ENCODE measurements at regions not wholly inside any gene's neighbourhood (a gene's known extent, or its start where the extent isn't known, plus 50 kb on each side); places are given as distances from the start of the nearest gene placed in this dataset.

DNA sequence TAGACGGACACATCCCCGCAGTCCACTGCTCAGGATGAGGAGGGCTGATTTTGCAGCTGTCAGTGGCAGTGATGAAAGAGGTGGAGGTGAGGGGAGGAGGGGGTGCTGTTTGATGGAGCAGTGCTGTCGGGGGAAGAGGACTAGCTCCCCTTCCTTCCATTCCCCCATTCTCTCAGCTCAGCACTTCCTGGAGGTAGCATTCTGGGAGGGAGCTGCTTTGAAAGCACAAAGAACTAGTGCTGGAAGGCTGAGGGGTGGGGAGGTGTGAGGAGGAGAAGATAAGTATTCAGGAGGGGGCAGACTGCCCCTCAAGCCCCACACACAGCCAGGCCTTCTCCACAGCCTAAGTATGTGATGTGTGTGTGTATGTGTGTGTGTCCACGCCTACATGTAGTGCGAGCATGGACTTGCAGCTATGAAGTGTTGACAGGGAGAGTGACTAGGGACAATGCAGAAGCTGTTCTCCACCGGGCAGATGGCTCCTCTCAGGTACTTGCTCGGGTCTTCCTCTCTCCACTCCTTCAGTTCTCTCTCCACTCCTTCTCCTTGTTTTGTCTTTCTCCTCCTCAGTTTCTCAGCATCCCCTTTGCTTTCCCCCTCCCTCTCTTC lies 65.5 kb upstream of the HSPA9 start:
- DNase-seq (ENCODE audit: low read depth, low spot score), result no peak
- H3K4me3 ChIP-seq (ENCODE audit: low read depth, low read length), result no peak overlapping the region
- TF ChIP-seq, protein P1, sequence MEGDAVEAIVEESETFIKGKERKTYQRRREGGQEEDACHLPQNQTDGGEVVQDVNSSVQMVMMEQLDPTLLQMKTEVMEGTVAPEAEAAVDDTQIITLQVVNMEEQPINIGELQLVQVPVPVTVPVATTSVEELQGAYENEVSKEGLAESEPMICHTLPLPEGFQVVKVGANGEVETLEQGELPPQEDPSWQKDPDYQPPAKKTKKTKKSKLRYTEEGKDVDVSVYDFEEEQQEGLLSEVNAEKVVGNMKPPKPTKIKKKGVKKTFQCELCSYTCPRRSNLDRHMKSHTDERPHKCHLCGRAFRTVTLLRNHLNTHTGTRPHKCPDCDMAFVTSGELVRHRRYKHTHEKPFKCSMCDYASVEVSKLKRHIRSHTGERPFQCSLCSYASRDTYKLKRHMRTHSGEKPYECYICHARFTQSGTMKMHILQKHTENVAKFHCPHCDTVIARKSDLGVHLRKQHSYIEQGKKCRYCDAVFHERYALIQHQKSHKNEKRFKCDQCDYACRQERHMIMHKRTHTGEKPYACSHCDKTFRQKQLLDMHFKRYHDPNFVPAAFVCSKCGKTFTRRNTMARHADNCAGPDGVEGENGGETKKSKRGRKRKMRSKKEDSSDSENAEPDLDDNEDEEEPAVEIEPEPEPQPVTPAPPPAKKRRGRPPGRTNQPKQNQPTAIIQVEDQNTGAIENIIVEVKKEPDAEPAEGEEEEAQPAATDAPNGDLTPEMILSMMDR (IDR thresholded peaks at IDR 0.05; ENCODE audit: insufficient read depth, low read length, missing control alignments), result no peak
- ChIA-PET CTCF (interaction anchor here (1.0 to 9.2 kb wide), 17 partner anchors 9 to 631 kb away, joined by 3 to 72 read pairs (median 5); no protein-coding TSS in a partner anchor), POLR2A (no interaction called here)

DNA sequence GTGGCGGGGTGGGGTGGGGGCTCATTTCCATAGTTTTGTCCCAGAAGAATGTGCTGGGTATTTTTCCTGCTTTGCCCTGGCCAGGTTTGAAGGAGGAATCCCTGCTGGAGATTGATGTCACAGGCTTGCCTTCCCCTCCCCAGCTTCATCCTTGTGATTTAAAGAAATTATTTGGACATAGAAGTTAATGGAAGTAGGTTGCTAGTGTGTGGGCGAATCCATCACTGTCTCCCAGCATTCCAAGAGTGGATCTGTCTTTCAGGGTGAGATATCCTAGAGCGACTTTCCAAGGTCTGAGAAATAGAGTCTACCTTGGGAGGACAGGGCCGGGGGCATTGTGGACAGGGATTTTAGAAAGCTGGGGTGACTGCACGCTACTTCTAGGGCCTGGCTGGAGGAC lies 64.9 kb upstream of the HSPA9 start:
- ChIA-PET POLR2A (no interaction called here), CTCF (interaction anchor here (1.2 to 9.2 kb wide), 8 partner anchors 10 to 501 kb away, joined by 3 to 72 read pairs (median 8); no protein-coding TSS in a partner anchor)
- no peak overlapping the region for H3K4me3 ChIP-seq (ENCODE audit: low read depth, low read length)
- TF ChIP-seq, protein P1 (IDR thresholded peaks at IDR 0.05; ENCODE audit: insufficient read depth, low read length, missing control alignments), result no peak
- no peak for DNase-seq (ENCODE audit: low read depth, low spot score)

DNA sequence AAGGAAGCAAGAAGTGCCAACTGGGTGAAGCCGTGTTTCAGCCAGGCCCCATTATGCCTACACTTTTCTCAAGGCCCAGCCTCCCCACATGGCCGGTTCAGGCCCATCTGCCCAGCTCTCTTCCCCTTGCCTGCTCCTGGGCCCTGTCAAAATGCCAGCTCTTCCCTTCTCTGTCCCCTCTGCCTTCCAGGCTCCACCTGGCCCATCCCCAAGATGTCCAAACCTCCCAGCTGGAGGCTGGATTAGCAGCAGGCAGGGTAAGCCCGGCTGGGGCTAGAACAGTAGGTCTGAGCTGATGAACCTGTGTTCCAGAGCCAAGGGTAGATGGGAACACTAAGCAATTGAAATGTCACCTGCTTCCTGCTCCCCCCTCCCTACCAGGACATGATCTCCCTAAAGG lies 64.1 kb upstream of the HSPA9 start:
- CTCF ChIA-PET, result interaction anchor here (2.8 to 9.2 kb wide), 3 partner anchors 11 to 150 kb away, joined by 8 to 72 read pairs (median 8); no protein-coding TSS in a partner anchor
- no peak overlapping the region for H3K4me3 ChIP-seq (ENCODE audit: low read depth, low read length)
- DNase-seq (ENCODE audit: low read depth, low spot score), result no peak
- TF ChIP-seq, protein P1 (IDR thresholded peaks at IDR 0.05; ENCODE audit: insufficient read depth, low read length, missing control alignments), result no peak
- POLR2A ChIA-PET, result no interaction called here

DNA sequence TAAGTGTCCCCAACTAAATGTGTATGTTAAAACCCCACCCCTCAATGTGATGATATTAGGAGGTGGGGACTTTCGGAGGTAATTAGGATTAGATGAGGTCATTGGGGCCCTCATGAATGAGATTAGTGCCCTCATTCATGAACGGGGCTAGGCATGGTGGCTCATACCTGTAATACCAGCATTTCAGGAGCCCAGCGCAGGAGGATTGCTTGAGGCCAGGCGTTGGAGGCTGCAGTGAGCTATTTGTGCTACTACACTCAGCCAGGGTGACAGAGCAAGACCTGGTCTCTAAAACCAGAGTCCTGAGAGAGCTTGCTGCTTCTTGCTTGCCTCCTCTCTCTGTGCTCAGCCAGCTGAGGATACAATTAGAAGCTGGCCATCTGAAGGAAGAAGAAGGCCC lies 62.1 kb upstream of the HSPA9 start:
- ChIA-PET POLR2A (no interaction called here), CTCF (interaction anchor here (9.2 kb wide), 1 partner anchor 13 kb away, joined by 72 read pairs; no protein-coding TSS in a partner anchor)
- DNase-seq (ENCODE audit: low read depth, low spot score), result no peak
- TF ChIP-seq, protein P1 (IDR thresholded peaks at IDR 0.05; ENCODE audit: insufficient read depth, low read length, missing control alignments), result no peak
- no peak overlapping the region for H3K4me3 ChIP-seq (ENCODE audit: low read depth, low read length)

DNA sequence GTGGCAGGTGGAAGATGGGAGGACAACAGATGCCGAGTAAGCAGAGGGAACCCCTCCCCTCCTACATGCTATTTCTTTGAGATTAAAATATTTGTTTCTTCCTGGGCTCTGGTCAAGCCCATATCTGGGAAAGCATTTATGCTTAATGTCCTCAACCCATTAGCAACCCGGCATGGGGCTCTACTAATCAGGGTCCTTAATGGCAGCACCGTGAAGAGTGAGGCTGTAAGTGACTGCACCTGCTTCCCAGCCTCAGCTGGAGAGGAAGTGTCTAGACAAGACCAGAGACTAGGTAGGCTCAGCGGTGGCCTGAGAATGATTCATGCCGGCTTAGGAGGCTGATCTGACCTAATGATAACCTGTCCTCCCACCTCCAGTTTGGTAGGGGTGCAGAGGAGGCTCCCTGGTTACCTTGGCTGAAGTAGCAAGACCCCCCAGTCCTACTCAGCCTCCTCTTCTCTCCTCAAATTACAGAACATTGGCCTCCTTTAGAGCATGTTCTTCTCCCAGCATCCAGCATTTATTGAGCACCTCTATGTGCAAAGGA lies 61.3 kb upstream of the HSPA9 start:
- H3K4me3 ChIP-seq (ENCODE audit: low read depth, low read length), result no peak overlapping the region
- POLR2A ChIA-PET, result no interaction called here

DNA sequence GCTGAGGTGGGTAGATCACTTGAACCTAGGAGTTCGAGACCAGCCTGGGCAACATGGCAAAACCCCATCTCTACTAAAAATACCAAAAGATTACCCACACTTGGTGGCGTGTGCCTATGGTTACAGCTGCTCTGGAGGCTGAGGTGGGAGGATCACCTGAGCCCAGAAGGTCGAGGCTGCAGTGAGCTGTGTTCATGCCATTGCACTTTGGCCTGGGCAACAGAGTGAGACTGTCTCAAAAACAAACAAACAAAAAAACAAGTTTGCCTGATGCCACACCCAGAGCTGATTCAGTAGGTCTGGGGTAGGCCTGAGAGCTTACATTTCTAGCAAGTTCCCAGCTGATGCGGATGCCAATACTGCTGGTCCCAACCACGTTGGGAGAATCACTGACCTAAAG lies 60.5 kb upstream of the HSPA9 start:
- DNase-seq (ENCODE audit: low read depth, low spot score), result no peak
- CTCF ChIA-PET, result no interaction called here
- no peak overlapping the region for H3K4me3 ChIP-seq (ENCODE audit: low read depth, low read length)
- POLR2A ChIA-PET, result no interaction called here
- TF ChIP-seq, protein P1 (IDR thresholded peaks at IDR 0.05; ENCODE audit: insufficient read depth, low read length, missing control alignments), result no peak

More for the DNA sequence above, 61.3 kb upstream of the HSPA9 start:
- CTCF ChIA-PET, result interaction anchor here (9.2 kb wide), 1 partner anchor 14 kb away, joined by 72 read pairs; no protein-coding TSS in a partner anchor
- no peak for DNase-seq (ENCODE audit: low read depth, low spot score)
- TF ChIP-seq, protein P1 (IDR thresholded peaks at IDR 0.05; ENCODE audit: insufficient read depth, low read length, missing control alignments), result no peak

Measured in AG04449 (cell line).